Mesodermal cell (in vitro differentiated cells): ENCODE measurements at regions not wholly inside any gene's neighbourhood (a gene's known extent, or its start where the extent isn't known, plus 50 kb on each side); places are given as distances from the start of the nearest gene placed in this dataset.
"Not testable (repeated sequence)": the region's sequence is repeated elsewhere in the genome, so short reads cannot be mapped to it uniquely, and the experiment has no call there.

Experiments
- H3K27ac ChIP-seq: 2 replicates; pipeline ENCODE4 v1.7.0; 2013; ENCODE audit warnings: mild to moderate bottlenecking, low read depth, low read length, moderate library complexity; ENCODE audit not compliant: severe bottlenecking
- H3K36me3 ChIP-seq: 2 replicates; pipeline ENCODE4 v1.7.1; 2013; ENCODE audit warnings: mild to moderate bottlenecking, low read length, moderate library complexity; ENCODE audit not compliant: control insufficient read depth, insufficient read depth
- H3K4me1 ChIP-seq: one replicate; pipeline ENCODE4 v1.7.1; 2013; ENCODE audit warnings: mild to moderate bottlenecking, low read length; ENCODE audit not compliant: insufficient read depth, control insufficient read depth, poor library complexity, severe bottlenecking
- H3K4me3 ChIP-seq: 2 replicates; pipeline ENCODE4 v1.7.0; 2013; ENCODE audit warnings: low read length, control low read depth, mild to moderate bottlenecking; ENCODE audit not compliant: insufficient read depth, poor library complexity, severe bottlenecking; ENCODE audit errors: extremely low read depth
- H3K9me3 ChIP-seq: 2 replicates; pipeline ENCODE4 v1.7.1; 2013; ENCODE audit warnings: mild to moderate bottlenecking, low read length, moderate library complexity; ENCODE audit not compliant: control insufficient read depth
- WGBS, 2 experiments: methylation state at CpG; one replicate each; pipeline ENCODE4 v1.1.5; 2013; ENCODE audit warnings: missing lambda C conversion rate in 2 of 2; ENCODE audit not compliant: insufficient coverage in 2 of 2; 5-methylcytosine and 5-hydroxymethylcytosine counted together

DNA sequence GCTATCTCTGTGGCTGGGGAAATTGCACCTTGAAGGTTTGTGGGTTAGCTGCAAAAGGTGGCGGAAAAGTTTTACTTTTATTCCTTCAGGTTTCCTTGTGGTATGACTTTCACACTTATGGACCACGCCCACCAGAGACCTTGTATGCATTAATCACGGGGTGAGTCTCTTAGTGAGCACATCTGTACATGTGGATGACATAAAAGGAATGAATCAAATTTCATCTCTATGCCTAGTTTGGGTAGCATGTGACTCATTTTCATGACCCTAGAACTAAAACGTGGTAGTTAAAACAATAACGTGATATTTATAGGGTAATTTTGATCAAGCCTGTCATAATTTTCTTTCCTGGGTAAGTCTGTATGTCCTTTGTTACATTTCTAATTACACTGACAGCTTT lies 141.7 kb downstream of the PDCD6IP start:
- H3K9me3 ChIP-seq: no peaks in the 10 kb centered on the region
- no peak overlapping the region for H3K4me3 ChIP-seq
- no peaks in the 10 kb centered on the region for H3K36me3 ChIP-seq
- no peak overlapping the region for H3K27ac ChIP-seq
- 96% methylated on average over 3 to 5 of the region's 5 CpGs for WGBS, 2 experiments
- H3K4me1 ChIP-seq: no peaks in the 10 kb centered on the region

GRCh38 chr3:33940736-33941135 lies 142.3 kb downstream of the PDCD6IP start:
- Histone ChIP-seq H3K27ac (no peak overlapping the region), H3K9me3 (no peaks in the 10 kb centered on the region), H3K36me3 (no peaks in the 10 kb centered on the region), H3K4me1 (no peaks in the 10 kb centered on the region), H3K4me3 (no peak overlapping the region)
- 67 to 71% methylated on average over 4 of the region's 4 CpGs for WGBS, 2 experiments

DNA sequence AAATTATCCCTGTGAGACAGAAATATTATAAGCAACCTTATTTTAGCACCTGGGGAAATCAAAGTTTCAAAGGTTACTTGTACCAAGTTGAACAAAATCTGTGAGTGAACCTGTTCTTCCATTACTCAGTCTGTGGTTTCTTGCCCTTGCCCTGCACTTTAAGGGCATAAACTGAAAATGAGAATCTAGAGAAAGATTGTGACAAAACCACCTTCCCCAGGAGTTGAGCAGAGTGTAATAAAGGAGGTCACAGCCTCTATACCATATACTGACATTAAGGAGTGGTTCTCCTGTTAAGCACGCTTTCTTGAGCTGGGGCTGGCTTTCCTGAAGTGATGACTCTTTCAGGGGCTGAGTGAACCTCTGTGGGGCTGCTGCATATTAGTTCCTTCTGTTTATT lies 143.4 kb downstream of the PDCD6IP start:
- Histone ChIP-seq H3K27ac (no peak overlapping the region), H3K4me1 (no peaks in the 10 kb centered on the region), H3K4me3 (no peak overlapping the region), H3K9me3 (no peaks in the 10 kb centered on the region), H3K36me3 (no peaks in the 10 kb centered on the region)
- 100% methylated on average over 1 of the region's 1 CpG; no CpG with 5 or more reads in 1 of the 2 experiments for WGBS, 2 experiments

GRCh38 chr3:33942483-33943150 lies 144.2 kb downstream of the PDCD6IP start:
- Histone ChIP-seq H3K4me1 (no peaks in the 10 kb centered on the region), H3K4me3 (no peak overlapping the region), H3K9me3 (no peaks in the 10 kb centered on the region), H3K36me3 (no peaks in the 10 kb centered on the region), H3K27ac (no peak overlapping the region)
- WGBS, 2 experiments: 73 to 92% methylated on average over 2 to 3 of the region's 4 CpGs

DNA sequence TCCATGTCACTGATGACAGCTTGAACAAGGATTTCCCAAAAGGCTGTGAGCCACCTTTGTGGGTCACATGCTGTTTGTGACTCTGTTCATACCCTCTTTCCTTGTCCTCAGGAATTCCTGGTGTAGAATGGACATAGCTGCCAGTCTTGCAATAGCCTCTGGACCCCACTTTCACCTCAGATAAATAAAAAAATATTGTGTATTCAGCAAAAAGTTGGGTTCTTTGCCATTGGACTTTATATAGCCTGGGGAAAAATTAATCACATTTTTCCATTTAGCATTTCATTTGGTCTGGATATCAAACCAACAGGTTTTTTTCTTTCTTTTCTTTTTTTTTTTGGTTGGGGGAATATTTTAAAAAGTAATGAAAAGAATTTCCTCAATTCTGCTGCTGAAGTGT lies 144.8 kb downstream of the PDCD6IP start:
- Histone ChIP-seq H3K4me3 (no peak overlapping the region), H3K4me1 (no peaks in the 10 kb centered on the region), H3K36me3 (no peaks in the 10 kb centered on the region), H3K27ac (no peak overlapping the region), H3K9me3 (no peaks in the 10 kb centered on the region)

DNA sequence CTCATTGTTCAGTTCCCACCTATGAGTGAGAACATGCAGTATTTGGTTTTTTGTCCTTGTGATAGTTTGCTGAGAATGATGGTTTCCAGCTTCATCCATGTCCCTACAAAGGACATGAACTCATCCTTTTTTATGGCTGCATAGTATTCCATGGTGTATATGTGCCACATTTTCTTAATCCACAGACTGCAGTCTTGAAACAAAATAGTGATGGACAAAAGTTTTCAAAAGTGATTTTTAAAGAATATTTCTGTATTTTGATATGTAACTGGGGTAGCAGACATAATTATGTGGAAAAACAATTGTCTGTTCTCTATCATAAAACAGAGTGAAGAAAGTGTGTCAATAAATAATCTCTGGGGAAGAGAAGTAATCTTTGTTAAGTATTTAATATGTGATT lies 148.2 kb downstream of the PDCD6IP start:
- H3K9me3 ChIP-seq, H3K27ac ChIP-seq, H3K4me3 ChIP-seq: not testable (repeated sequence)

GRCh38 chr3:33947272-33948195 lies 149.1 kb downstream of the PDCD6IP start:
- H3K9me3 ChIP-seq: no peaks in the 10 kb centered on the region
- no peak overlapping the region for H3K27ac ChIP-seq
- no peaks in the 10 kb centered on the region for H3K4me1 ChIP-seq
- no peak overlapping the region for H3K4me3 ChIP-seq
- 96 to 100% methylated on average over 2 to 4 of the region's 4 CpGs for WGBS, 2 experiments
- H3K36me3 ChIP-seq: no peaks in the 10 kb centered on the region

More for the DNA sequence above, 148.2 kb downstream of the PDCD6IP start:
- H3K4me1 ChIP-seq, H3K36me3 ChIP-seq: not testable (repeated sequence)

- Histone ChIP-seq H3K4me3 (no peak overlapping the region), H3K9me3 (no peaks in the 10 kb centered on the region), H3K4me1 (no peaks in the 10 kb centered on the region), H3K27ac (no peak overlapping the region), H3K36me3 (no peaks in the 10 kb centered on the region)
- WGBS, 2 experiments: 83% methylated on average over 1 of the region's 1 CpG; no CpG with 5 or more reads in 1 of the 2 experiments
These were observed 150.6 kb downstream of the PDCD6IP start for GRCh38 chr3:33949074-33949473.

DNA sequence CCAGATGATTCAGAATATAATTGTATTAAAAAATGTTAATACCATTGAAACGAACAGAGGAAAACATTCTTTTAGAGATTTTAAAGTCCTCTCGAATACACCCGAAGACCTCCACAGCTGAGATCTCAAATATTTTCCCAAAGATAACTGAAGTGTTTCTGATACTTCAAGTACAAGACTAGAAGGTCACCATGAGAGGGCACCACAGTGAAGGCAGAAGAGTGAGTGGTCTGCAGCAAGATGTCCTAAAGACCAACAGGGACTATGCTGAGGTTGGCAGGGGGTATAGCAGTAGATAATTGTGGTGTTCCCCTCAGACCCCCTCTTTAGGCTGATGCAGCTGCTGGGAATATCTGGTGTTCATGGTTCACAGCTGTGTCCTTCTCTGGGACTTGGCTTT lies 156.5 kb downstream of the PDCD6IP start:
- 70% methylated on average over 2 of the region's 3 CpGs; no CpG with 5 or more reads in 1 of the 2 experiments for WGBS, 2 experiments
- Histone ChIP-seq H3K27ac (no peak overlapping the region), H3K4me3 (no peak overlapping the region), H3K36me3 (no peaks in the 10 kb centered on the region), H3K9me3 (no peaks in the 10 kb centered on the region), H3K4me1 (no peaks in the 10 kb centered on the region)

DNA sequence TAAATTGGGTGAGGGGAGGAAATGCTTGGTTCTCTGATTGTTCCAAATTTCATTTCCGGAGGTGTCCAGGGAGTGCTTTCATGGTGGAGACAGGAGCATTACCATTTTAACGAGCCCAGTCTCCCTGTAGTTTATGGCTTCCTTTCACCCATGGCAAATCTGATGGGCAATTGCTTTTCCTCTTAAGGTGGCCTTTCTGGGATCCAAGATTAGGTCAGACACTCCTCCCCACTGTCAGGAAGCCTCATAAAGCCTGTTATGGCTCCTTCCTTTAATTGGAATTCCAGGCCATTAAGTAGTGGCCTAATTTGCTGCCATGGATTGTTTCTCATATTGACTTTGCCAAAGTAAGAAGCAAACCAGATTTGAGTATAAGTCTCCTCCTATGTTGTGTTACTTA lies 157.8 kb downstream of the PDCD6IP start:
- Histone ChIP-seq H3K4me1 (no peaks in the 10 kb centered on the region), H3K9me3 (no peaks in the 10 kb centered on the region), H3K4me3 (no peak overlapping the region), H3K27ac (no peak overlapping the region), H3K36me3 (no peaks in the 10 kb centered on the region)
- WGBS, 2 experiments: 88% methylated on average over 2 of the region's 2 CpGs

DNA sequence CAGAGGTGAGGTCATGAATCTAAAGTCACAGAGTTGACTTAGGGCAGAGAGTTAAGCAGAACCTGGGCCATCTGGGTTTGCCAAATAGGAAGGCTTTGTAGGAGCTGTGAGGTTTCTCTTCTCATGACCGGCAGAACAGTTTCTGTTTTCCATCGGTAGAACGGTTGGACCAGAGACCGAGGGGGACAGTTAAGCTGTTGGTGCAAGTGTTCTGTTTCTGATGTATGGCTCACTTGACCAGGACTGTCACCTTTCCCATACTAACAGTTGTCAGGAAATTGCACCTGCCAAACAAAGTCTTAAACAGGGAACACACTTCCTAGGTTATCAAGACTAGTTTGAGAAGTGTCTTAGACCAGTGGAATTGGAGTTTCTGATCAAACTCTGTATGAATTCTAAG lies 158.3 kb downstream of the PDCD6IP start:
- H3K36me3 ChIP-seq: no peaks in the 10 kb centered on the region
- WGBS, 2 experiments: 88% methylated on average over 4 of the region's 4 CpGs; no CpG with 5 or more reads in 1 of the 2 experiments
- no peaks in the 10 kb centered on the region for H3K4me1 ChIP-seq

More for the DNA sequence above, 158.3 kb downstream of the PDCD6IP start:
- Histone ChIP-seq H3K9me3 (no peaks in the 10 kb centered on the region), H3K27ac (no peak overlapping the region), H3K4me3 (no peak overlapping the region)
